NCI-H748 treated with DMSO at 0.1 percent for 48 hours (cell line): ENCODE measurements at regions not wholly inside any gene's neighbourhood (a gene's known extent, or its start where the extent isn't known, plus 50 kb on each side); places are given as distances from the start of the nearest gene placed in this dataset.
"Not testable (repeated sequence)": the region's sequence is repeated elsewhere in the genome, so short reads cannot be mapped to it uniquely, and the experiment has no call there.

Source experiments
- DNase-seq: peaks from one replicate; lab custom pipeline; 2025; lab: John Stamatoyannopoulos, UW

DNA sequence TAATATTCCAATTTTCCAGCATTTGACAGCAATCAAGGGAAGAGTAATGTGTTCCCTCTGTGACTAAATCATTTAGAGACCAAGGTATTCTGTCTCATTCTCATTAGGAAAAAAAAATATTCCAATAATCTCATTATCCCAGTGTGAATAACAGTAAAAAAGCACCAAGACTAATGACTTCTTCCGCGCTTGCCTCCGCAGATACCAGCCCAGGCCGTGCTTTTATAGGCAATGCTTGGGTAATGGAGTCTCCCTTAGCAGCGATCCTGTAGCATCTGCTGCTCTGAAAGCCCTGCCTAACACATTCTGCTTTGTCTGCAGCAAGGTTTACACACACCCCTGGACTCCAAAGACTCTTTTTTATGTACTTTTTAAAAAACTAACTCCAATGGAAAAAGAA, 470.0 kb upstream of the CAMK1G start:
- DNase-seq = no peak

DNA sequence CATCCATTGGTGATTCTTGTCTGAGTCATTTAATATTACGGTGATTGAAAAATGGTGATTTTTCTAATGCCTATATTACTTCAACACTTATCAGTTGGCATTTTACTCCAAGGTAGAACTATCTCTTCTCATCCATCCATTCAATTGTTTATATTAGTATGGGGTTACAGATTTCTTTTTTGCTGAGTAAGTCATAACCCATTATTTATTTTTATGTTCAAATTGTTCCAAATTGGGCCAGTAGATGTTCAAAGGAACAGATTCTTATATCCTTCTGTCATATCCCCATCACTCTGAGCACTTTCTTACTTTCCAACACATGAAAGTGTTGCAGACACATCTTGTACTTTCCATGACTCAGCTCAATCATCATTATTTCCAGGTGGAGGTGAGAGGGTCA, 466.8 kb upstream of the CAMK1G start:
- DNase-seq = no peak

DNA sequence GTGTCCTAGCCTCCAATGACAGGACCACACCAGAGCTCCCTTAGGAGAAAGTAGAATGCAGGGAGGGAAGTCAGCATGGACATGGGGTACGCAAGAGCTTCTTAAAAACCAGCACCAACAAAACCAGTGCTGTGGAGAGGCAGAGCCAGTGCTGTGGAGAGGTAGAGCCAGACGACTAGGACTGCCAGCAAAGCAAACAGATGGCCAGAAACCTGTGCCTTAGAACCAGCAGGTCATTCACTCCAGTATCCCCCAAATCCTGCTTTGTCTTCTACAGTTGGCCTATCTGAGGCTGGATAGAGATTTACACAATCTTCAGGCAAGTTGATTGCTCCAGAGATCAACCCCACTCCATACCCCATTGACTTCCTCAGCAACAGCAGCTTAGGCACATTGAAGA, 459.9 kb upstream of the CAMK1G start:
- no peak for DNase-seq

DNA sequence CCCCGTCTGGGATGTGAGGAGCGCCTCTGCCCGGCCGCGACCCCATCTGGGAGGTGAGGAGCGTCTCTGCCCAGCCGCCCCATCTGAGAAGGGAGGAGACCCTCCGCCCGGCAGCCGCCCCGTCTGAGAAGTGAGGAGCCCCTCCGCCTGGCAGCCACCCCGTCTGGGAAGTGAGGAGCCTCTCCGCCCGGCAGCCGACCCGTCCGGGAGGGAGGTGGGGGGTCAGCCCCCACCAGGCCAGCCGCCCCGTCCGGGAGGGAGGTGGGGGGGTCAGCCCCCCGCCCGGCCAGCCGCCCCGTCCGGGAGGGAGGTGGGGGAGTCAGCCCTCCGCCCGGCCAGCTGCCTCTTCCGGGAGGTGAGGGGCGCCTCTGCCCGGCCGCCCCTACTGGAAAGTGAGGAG, 454.4 kb upstream of the CAMK1G start:
- DNase-seq = not testable (repeated sequence)

DNA sequence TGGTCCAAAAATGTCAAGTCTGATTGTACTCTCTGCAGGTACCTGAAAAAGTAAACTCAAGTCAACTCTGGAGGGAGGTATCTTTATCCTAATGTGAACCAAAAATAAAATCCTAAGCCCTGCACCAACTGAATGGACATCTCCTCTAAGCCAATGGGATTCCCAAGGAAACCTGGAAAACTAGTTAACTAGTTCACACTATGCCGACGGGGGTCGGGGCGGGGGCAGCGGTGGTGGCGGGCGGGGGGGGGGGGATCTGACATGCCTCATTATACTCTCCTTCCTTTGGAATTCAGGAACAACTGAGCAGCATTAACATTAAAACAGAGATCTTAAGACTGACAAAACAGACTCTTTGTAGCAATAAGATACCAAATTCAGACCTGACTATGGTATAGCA, 452.6 kb upstream of the CAMK1G start:
- DNase-seq = no peak

DNA sequence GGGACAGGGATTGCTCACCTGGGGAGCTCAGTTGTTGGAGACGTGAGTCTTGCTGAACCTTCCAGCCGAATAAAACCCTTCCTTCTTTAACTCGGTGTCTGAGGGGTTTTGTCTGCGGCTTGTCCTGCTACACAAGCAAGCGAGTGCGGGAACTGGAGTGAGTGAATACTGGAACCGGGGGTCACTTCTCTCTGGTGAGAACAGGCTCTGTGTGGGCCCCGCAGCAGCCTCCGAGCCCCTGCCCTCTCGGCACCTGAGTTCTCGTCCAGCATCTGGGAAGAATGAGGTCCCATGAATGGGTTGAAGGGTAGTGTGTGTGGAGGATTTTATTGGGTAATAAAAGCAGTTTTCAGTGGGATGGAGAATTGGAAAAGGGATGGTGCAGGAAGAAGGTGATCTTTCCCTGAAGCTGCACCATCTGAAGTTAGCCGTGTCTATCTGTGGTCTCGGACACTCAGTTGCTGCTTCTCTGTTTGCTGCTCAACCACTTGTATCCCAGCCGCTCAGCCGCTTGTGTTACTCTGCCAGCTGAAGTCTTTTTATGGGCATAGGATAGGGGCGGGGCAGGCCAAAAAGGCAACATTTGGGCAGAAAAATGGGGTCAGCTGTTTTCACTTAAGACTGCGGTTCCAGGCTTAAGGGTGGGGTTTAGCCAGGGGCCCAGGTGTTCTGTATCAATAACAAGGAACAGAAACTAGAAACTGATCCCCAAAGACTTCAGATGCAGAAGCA, 450.6 kb upstream of the CAMK1G start:
- no peak for DNase-seq

DNA sequence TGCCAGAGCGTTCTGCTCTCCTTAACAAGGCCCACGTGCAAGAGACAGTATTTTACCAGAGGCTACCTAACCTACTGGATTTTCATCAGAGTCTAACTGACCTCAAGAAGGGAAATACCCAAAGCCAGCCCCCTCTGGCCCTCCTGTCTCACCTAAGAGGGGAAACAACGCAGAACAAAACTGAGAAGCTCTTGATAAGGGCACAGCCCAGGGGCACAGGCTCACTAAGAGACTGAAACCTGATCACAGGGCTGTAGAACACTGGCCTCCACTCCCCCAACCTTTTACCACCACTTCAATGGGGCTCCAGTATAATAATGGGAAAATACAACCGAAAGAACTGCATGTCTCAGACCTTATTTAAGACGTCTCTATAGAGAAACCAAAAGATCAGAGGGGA, 449.5 kb upstream of the CAMK1G start:
- no peak for DNase-seq

DNA sequence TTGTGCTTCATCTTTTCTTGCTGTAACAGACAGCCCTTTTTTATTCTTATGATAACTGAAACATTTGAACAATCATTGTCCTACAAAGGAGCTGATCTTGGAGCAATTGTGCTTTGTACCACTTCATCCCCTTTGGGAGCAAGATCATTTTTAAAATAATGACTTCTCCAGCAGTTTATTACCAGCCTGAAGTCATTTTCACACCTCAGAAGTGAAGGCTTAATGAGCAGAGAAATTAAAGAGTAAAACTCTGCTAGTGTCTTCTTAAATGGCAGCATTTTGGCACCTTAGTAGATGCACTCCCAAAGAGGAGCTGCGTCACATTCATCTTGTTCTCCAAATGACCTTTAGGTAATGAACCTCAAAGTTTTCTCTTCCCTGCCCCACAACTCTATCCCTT, 439.6 kb upstream of the CAMK1G start:
- DNase-seq = no peak

DNA sequence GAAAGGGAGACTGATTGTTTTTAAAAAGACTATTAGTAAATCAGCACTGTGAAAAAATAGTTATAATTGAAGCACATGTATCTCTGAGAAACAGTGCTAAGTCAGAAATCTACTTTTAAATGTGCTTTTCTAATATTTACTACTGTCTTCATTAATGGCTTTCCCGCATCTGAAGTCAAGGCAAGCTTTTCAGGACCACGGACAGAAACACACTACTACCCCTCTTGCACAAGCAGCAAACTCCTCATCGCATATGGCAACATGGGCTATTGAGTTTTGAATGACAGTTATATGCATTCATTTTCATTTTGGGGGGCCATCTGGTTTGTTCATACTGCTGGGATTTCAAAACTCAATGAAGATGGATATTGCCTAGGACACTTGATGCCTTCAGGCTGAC, 433.4 kb upstream of the CAMK1G start:
- no peak for DNase-seq

DNA sequence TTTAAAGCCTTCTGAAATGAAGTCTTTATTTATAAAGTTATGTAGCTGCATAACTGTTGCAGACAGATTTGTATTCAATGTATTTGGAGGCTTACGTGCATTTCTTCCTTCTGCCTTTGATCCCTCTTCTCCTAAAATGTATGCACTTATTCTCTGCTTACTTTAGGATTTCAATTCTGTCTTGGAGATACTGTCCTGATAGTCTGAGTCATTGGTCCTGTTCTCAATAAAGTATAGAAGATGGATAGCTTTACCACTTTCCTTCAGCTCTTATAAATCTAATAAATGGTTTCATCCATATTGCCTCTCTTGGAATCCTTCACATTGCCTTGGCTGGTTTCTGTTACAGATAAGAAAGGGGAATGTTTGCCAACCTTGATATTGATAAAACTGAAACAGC, 430.1 kb upstream of the CAMK1G start:
- no peak for DNase-seq

DNA sequence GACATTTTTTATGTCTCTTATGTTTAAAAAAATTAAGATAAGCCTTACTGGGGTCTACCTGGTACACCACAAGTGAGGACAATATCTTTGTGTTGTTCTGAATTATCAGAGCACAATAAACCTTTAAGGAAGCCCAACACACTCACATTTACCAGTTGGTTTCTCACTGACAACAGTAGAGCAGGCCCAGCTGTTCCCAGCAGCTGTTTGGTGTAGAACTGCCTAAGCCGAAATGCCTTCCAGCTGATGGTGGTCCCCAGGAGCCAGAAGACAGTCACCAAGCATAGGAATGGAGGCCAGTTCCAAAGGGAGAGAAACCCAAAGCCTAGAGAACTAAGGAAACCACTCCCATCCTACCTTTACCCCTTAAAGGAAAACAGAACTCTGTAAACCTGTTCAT, 428.6 kb upstream of the CAMK1G start:
- no peak for DNase-seq

DNA sequence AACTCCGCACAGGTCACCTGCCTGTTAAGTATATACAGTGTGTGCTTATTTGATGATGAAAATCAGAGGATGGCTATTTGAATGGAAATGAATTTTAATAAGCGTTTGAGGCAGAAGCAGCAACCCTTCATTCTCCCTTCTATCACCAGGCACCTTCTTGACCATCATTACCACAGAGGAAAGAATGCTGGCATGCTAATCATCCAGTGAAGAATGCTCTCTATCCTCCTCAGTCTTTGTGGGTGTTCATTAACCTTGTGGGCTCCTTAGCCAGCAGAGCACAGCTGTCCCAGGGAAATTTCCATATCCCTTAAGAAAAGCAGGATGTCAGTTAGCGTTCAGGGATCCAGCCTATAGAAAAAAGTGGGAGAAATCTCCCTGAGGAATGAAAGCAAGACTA, 428.0 kb upstream of the CAMK1G start:
- DNase-seq = no peak

DNA sequence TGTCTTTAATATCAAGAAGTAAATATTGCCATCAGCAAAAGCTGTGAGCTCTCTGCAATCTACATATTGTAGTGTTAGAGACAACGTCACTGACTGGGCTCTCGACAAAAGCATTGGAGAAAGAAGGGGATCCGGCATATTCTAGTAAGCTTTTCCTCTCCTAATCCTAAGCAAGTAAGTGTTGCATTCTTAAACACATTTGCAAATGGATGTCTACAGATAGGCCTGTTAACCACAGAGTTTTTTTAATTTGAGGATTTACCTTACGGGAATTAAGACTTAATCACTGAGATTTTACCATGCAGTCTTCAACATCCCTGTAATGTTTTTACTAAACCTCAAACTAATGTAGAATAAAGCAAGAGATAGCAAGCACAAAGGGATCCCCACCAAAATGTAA, 426.5 kb upstream of the CAMK1G start:
- no peak for DNase-seq

DNA sequence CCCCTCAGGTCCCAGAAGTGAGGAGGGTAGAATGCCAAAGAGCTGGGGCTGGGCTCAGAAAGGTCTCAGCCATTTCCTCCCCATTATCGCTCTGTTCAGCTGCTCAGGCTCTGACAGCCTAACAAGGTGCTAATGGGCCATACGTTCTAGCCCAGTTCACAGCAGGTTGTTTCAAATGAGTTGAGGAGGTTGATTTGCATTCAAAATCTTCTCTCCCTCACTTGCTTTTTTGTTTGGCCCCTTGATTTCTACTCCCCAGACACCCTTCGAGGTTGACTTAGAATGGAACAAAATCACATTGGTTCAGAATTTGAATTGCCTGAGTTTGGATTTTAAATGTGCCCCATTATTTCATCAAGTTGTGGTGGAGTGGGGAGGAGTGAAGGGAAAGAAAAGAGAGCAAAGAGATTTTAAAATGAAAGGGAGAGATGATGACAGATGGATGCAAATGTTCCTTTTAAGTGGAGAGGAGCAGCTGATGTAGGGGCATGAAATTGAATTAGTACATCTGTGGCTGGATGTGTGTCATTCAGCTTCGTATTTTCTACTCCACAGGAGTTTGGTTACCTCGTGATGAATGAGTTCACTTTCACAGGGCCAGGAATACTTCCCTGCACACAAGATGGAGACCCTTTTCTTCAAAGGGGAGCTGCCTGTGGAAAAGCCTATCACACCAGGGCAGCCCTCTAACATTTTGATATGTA, 425.8 kb upstream of the CAMK1G start:
- no peak for DNase-seq

DNA sequence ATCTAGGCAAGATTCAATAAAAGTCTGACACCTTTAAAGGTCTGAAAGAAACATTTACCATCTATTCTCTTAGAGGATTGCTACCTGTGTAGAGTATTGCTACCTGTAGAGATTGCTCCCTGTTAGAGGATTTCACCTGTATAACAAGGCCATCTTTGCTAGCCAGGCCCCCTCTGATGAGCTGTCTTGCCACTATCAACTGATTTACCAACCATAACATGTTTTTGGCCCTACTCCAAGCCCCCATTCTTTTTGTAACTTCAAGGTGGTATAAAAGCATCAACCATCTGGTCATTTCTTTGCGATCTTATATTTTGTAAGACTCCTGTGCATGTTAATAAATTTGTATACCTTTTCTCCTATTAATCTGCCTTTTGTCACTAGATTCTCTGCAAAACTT, 424.7 kb upstream of the CAMK1G start:
- DNase-seq = no peak

DNA sequence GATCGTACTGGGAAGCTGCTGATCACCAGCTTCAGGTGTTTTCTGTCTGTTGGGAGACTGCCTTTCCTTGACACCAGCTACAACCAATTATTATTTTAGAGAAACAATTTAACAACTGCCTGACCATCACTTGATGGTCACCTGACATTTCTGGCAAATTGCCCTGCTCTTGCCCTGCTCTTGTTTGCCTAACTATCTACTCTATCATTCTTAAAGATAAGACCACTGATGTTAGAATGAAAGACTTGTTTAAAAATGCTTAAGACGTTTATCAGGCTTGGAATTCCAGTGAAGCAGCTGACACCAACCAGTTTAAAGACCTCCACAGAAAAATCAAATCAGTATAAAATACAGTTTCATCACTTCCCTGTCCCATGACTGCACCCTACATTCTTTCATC, 423.3 kb upstream of the CAMK1G start:
- DNase-seq = no peak

DNA sequence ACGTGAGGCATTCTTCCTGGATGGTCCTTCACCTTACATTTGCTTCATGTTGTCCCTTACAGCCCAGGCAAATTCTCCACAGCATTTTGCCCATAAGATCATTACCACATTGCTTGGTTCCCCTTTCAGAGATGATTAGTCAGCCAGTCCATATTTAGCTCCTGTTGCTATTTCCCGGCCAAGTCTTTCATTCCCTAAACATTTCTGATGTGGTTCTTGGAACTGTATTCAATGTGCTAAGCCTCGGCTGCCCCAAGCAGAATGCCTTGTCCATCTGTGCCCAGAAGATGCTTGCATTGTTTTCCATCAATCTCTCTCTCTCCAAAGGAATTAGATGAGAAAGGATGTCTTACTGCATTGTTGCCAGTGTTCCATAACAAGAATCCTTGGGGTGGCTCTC, 420.9 kb upstream of the CAMK1G start:
- no peak for DNase-seq

DNA sequence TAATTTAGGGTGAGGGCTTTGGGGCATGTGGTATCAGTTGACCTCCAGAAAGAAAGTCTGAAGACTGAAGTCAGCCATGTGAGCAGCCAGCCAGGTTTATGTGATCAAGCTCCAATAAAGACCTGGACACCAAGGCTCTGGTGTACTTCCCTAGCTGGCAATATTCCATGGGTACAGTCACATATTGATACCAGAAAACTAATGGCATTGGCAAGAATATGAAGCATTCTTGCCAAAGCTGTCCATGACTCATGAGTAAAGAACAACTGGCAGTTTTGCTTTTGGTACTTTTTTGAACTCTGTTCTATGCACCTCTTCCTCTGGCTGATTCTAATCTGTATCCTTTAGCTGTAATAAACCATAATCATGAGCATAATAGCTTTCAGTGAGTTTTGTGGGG, 415.3 kb upstream of the CAMK1G start:
- DNase-seq = no peak

DNA sequence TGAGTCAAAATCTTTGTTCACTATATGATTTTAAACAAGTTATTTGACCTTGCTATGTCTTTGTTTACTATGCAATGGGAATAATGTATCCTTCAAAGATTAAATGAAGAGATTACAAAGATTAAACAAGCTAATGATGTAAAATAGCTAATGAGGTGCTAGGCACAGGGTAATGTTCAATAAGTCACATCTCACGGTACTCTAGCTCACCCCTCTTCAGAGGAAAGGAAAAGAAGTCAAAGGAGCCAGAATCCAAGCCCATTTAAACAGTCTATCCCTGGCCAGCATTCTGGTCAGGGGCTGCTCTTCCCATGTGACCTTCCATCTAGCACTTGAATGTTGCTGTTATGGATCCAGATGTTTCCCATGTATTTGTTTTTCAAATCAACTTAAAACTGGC, 412.4 kb upstream of the CAMK1G start:
- no peak for DNase-seq

DNA sequence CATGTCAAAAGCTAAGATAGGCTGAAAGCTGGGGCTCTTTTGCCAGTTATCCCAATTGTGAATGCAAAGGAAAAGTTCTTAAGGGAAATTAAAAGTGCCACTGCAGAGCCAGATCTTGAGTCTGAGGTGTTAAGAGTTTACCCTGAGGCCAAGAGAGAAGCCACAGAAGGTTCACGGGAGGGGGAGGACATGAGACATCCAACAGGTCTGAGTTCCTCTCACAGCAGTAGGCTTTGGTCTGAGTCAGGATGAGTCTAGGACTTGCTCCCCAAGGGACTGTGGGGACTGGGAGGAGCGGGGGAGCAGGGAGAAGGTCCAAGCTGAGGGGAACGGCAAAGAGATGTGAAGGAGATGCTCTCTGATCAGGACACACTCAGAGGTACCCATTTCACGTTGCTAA, 411.2 kb upstream of the CAMK1G start:
- DNase-seq = no peak

DNA sequence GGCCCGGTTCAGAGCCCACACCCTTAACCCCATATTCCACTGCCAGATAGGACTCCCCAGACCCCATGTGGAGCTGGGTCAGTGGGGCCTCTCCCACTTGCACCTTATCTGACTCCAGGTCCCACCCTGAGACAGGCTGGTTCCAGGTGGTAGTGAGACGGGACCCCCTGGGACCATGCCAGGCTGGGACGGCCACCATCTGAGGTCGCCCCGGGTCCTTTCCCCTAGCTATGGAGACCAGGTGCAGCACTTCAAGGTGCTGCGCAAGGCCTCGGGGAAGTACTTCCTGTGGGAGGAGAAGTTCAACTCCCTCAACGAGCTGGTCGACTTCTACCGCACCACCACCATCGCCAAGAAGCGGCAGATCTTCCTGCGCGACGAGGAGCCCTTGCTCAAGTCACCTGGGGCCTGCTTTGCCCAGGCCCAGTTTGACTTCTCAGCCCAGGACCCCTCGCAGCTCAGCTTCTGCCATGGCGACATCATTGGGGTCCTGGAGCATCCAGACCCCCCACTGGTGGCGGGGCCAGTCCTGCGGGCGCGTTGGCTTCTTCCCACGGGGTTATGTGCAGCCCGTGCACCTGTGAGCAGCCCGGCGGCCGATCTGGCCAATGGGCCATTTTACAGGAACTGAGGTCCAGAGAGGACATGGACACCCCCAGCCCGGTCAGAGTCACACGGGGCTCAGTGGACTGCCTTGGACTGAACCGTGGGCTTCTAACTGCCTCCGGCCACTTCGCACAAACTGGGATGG, 410.5 kb upstream of the CAMK1G start:
- DNase-seq = not testable (repeated sequence)

DNA sequence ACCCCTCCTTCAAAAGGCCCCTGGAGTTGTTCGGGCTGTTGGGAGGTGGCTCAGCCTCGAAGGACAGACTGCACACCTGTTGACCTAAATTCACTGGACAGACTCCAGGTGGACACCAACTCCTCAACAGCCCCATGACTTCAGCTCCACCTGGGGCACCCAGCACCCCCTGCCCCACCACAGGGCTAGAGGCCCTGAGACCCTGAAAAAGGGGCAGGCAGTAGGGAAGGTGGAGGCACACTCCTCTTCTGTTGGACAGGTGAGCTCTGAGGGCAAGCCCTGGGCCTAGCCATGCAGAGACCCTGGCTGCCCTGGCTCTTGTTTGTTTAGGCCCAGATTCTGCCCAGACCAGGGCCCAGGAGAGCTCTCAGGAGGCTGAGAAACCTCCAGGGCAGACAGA, 409.7 kb upstream of the CAMK1G start:
- DNase-seq = not testable (repeated sequence)

DNA sequence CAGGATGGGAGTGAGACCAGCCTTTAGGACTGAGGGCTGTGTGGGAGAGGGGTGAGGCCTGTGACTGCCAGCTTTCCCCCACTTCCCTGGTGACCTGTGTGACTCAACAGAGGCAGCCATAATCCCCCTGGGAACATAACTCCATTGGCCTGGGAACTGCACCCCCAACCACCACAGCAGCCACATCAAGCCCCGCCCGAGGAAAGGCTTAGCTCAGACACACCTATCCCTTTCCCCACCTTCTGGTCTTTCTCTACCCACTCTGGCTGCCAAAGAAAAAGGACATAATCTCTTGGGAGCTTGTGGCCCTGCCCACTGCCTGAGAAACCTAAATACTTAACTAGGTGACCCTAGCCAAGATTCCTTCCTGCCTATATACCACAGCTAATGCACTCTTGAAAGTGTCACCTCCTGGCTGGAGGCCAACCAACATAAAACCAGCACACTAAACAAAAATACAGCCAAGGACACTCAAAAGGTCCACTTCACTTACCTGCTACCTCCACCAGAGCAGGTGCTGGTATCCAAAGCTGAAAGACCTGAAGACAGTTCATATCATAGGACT, 406.6 kb upstream of the CAMK1G start:
- no peak for DNase-seq
